ENCODE measurements at regions not wholly inside any gene's neighbourhood (a gene's known extent, or its start where the extent isn't known, plus 50 kb on each side); places are given as distances from the start of the nearest gene placed in this dataset.
"Not testable (repeated sequence)": the region's sequence is repeated elsewhere in the genome, so short reads cannot be mapped to it uniquely, and the experiment has no call there.

GRCh38 chr13:70520275-70521036, 412.2 kb upstream of the KLHL1 start:
- Histone ChIP-seq H3K9me3 (no peaks in the 10 kb centered on the region), H3K4me1 (no peaks in the 10 kb centered on the region), H3K36me3 (no peaks in the 10 kb centered on the region), H3K27ac (no peak overlapping the region), H3K4me3 (no peak overlapping the region), H3K27me3 (no peaks in the 10 kb centered on the region)
- no peak for TF ChIP-seq EP300 (IDR thresholded peaks at IDR 0.05)
- intact Hi-C loops (cut with DNase I), result no loop called here
- DNase-seq, result no peak
- WGBS, 2 donors, result 30 to 59% methylated on average over 2 of the region's 2 CpGs

- TF ChIP-seq POLR2AphosphoS5 (IDR thresholded peaks at IDR 0.05) (no peak), POLR2A (IDR thresholded peaks at IDR 0.05) (no peak), CTCF (IDR thresholded peaks at IDR 0.05) (no peak), EP300 (IDR thresholded peaks at IDR 0.05) (no peak)
- no peaks in the 10 kb centered on the region for H3K27me3 ChIP-seq
- no peaks in the 10 kb centered on the region for H3K9me3 ChIP-seq
- DNase-seq, result no peak
- H3K27ac ChIP-seq, result no peak overlapping the region
- no peaks in the 10 kb centered on the region for H3K4me1 ChIP-seq
- intact Hi-C loops (cut with DNase I), result no loop called here
- H3K36me3 ChIP-seq, result no peaks in the 10 kb centered on the region
- 48 to 72% methylated on average over 2 of the region's 2 CpGs for WGBS, 2 donors
- no peak overlapping the region for H3K4me3 ChIP-seq
Observed at GRCh38 chr13:70518081-70518480, 409.8 kb upstream of the KLHL1 start.

- Histone ChIP-seq H3K27ac (no peak overlapping the region), H3K27me3 (no peaks in the 10 kb centered on the region), H3K4me1 (no peaks in the 10 kb centered on the region), H3K36me3 (no peaks in the 10 kb centered on the region), H3K4me3 (no peak overlapping the region), H3K9me3 (no peaks in the 10 kb centered on the region)
- intact Hi-C loops (cut with DNase I), result no loop called here
- TF ChIP-seq POLR2A (IDR thresholded peaks at IDR 0.05), result no peak
- no peak for TF ChIP-seq CTCF (IDR thresholded peaks at IDR 0.05)
- no peak for TF ChIP-seq EP300 (IDR thresholded peaks at IDR 0.05)
- no peak for TF ChIP-seq POLR2AphosphoS5 (IDR thresholded peaks at IDR 0.05)
- WGBS, 2 donors, result 88% methylated on average over 2 of the region's 2 CpGs
- DNase-seq, result no peak
Observed at GRCh38 chr13:70516226-70516625, 408.0 kb upstream of the KLHL1 start.

GRCh38 chr13:70511861-70512417, 403.7 kb upstream of the KLHL1 start:
- H3K9me3 ChIP-seq; H3K36me3 ChIP-seq; H3K27ac ChIP-seq; H3K4me3 ChIP-seq; H3K27me3 ChIP-seq; H3K4me1 ChIP-seq; intact Hi-C loops (cut with DNase I); DNase-seq: not testable (repeated sequence)
- WGBS, 2 donors, result 96 to 97% methylated on average over 40 of the region's 40 CpGs

GRCh38 chr13:70505809-70506208, 397.6 kb upstream of the KLHL1 start:
- intact Hi-C loops (cut with DNase I), result no loop called here
- H3K4me3 ChIP-seq, result no peak overlapping the region
- H3K9me3 ChIP-seq, result no peaks in the 10 kb centered on the region
- no peaks in the 10 kb centered on the region for H3K27me3 ChIP-seq
- no peaks in the 10 kb centered on the region for H3K4me1 ChIP-seq
- H3K27ac ChIP-seq, result no peak overlapping the region
- WGBS, 2 donors, result 79 to 91% methylated on average over 4 of the region's 4 CpGs
- TF ChIP-seq POLR2AphosphoS5 (IDR thresholded peaks at IDR 0.05) (no peak), EP300 (IDR thresholded peaks at IDR 0.05) (no peak), CTCF (IDR thresholded peaks at IDR 0.05) (no peak), POLR2A (IDR thresholded peaks at IDR 0.05) (no peak)
- H3K36me3 ChIP-seq, result no peaks in the 10 kb centered on the region
- DNase-seq, result no peak

- WGBS, 2 donors, result 70 to 85% methylated on average over 1 of the region's 1 CpG
- intact Hi-C loops (cut with DNase I), result no loop called here
- Histone ChIP-seq H3K36me3 (no peaks in the 10 kb centered on the region), H3K27ac (no peak overlapping the region), H3K4me1 (no peaks in the 10 kb centered on the region), H3K27me3 (no peaks in the 10 kb centered on the region), H3K4me3 (no peak overlapping the region), H3K9me3 (no peaks in the 10 kb centered on the region)
- TF ChIP-seq POLR2A (IDR thresholded peaks at IDR 0.05), result no peak
- TF ChIP-seq CTCF (IDR thresholded peaks at IDR 0.05), result no peak
- TF ChIP-seq POLR2AphosphoS5 (IDR thresholded peaks at IDR 0.05), result no peak
- no peak for TF ChIP-seq EP300 (IDR thresholded peaks at IDR 0.05)
- no peak for DNase-seq
Observed at GRCh38 chr13:70502944-70503343, 394.7 kb upstream of the KLHL1 start.

All from sigmoid colon (tissue), 6 donors.